ENCODE measurements at regions not wholly inside any gene's neighbourhood (a gene's known extent, or its start where the extent isn't known, plus 50 kb on each side); places are given as distances from the start of the nearest gene placed in this dataset.

GRCh38 chr10:25661632-25662031 lies 272.4 kb upstream of the MYO3A start:
- DNase-seq (ENCODE audit: low spot score), result no peak

- DNase-seq (ENCODE audit: low spot score), result no peak
These were observed 267.8 kb upstream of the MYO3A start for GRCh38 chr10:25666276-25666675.

- DNase-seq (ENCODE audit: low spot score), result no peak
These were observed 258.8 kb upstream of the MYO3A start for GRCh38 chr10:25675204-25675603.

- no peak for DNase-seq (ENCODE audit: low spot score)
These were observed 258.4 kb upstream of the MYO3A start for GRCh38 chr10:25675615-25676014.

- no peak for DNase-seq (ENCODE audit: low spot score)
These were observed 255.8 kb upstream of the MYO3A start for GRCh38 chr10:25678220-25678619.

- no peak for DNase-seq (ENCODE audit: low spot score)
These were observed 255.4 kb upstream of the MYO3A start for GRCh38 chr10:25678666-25679065.

- DNase-seq (ENCODE audit: low spot score), result peak; percentile 52
These were observed 251.7 kb upstream of the MYO3A start for GRCh38 chr10:25682203-25682851.

GRCh38 chr10:25683344-25683743 lies 250.7 kb upstream of the MYO3A start:
- DNase-seq (ENCODE audit: low spot score), result no peak

- DNase-seq (ENCODE audit: low spot score), result no peak
These were observed 246.5 kb upstream of the MYO3A start for GRCh38 chr10:25687521-25687920.

GRCh38 chr10:25689346-25690100 lies 244.5 kb upstream of the MYO3A start:
- DNase-seq (ENCODE audit: low spot score), result no peak

GRCh38 chr10:25692761-25693160 lies 241.3 kb upstream of the MYO3A start:
- DNase-seq (ENCODE audit: low spot score), result no peak

GRCh38 chr10:25694206-25694933 lies 239.7 kb upstream of the MYO3A start:
- DNase-seq (ENCODE audit: low spot score), result no peak

- no peak for DNase-seq (ENCODE audit: low spot score)
These were observed 239.1 kb upstream of the MYO3A start for GRCh38 chr10:25694971-25695370.

- no peak for DNase-seq (ENCODE audit: low spot score)
These were observed 238.4 kb upstream of the MYO3A start for GRCh38 chr10:25695586-25695985.

- no peak for DNase-seq (ENCODE audit: low spot score)
These were observed 237.9 kb upstream of the MYO3A start for GRCh38 chr10:25696013-25696708.

GRCh38 chr10:25697412-25697811 lies 236.6 kb upstream of the MYO3A start:
- DNase-seq (ENCODE audit: low spot score), result no peak

GRCh38 chr10:25698638-25699037 lies 235.4 kb upstream of the MYO3A start:
- DNase-seq (ENCODE audit: low spot score), result no peak

GRCh38 chr10:25699631-25700030 lies 234.4 kb upstream of the MYO3A start:
- no peak for DNase-seq (ENCODE audit: low spot score)

- no peak for DNase-seq (ENCODE audit: low spot score)
These were observed 232.4 kb upstream of the MYO3A start for GRCh38 chr10:25701652-25702051.

- DNase-seq (ENCODE audit: low spot score), result no peak
These were observed 229.4 kb upstream of the MYO3A start for GRCh38 chr10:25704622-25705021.

GRCh38 chr10:25707572-25707971 lies 226.5 kb upstream of the MYO3A start:
- no peak for DNase-seq (ENCODE audit: low spot score)

- no peak for DNase-seq (ENCODE audit: low spot score)
These were observed 225.9 kb upstream of the MYO3A start for GRCh38 chr10:25707976-25708671.
